ENCODE measurements at regions not wholly inside any gene's neighbourhood (a gene's known extent, or its start where the extent isn't known, plus 50 kb on each side); places are given as distances from the start of the nearest gene placed in this dataset.
"Not testable (repeated sequence)": the region's sequence is repeated elsewhere in the genome, so short reads cannot be mapped to it uniquely, and the experiment has no call there.

DNA sequence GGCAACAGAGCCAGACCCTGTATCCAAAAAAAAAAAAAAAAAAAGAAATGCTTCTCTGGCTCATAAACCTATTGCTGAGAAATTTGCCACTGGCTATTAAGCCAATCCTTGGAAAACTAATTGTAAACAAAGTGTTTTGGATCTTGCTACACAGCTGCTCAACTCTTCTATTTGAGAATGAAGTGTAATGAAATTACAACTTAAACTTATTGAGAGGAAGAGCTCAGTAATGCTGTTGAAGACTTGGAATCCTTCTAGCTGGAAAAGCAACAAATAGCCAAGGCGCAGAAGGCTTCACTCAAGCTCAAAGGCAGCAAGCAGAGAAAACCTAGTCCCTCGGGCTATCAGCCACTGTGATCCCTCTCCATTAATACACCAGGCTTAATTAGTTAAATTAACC, 99.6 kb upstream of the ZNF438 start:
- H3K27ac ChIP-seq: no peak overlapping the region
- TF ChIP-seq, protein P1, sequence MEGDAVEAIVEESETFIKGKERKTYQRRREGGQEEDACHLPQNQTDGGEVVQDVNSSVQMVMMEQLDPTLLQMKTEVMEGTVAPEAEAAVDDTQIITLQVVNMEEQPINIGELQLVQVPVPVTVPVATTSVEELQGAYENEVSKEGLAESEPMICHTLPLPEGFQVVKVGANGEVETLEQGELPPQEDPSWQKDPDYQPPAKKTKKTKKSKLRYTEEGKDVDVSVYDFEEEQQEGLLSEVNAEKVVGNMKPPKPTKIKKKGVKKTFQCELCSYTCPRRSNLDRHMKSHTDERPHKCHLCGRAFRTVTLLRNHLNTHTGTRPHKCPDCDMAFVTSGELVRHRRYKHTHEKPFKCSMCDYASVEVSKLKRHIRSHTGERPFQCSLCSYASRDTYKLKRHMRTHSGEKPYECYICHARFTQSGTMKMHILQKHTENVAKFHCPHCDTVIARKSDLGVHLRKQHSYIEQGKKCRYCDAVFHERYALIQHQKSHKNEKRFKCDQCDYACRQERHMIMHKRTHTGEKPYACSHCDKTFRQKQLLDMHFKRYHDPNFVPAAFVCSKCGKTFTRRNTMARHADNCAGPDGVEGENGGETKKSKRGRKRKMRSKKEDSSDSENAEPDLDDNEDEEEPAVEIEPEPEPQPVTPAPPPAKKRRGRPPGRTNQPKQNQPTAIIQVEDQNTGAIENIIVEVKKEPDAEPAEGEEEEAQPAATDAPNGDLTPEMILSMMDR (conservative IDR thresholded peaks at IDR 0.05): no peak
- TF ChIP-seq ZFX (IDR thresholded peaks at IDR 0.05): no peak

DNA sequence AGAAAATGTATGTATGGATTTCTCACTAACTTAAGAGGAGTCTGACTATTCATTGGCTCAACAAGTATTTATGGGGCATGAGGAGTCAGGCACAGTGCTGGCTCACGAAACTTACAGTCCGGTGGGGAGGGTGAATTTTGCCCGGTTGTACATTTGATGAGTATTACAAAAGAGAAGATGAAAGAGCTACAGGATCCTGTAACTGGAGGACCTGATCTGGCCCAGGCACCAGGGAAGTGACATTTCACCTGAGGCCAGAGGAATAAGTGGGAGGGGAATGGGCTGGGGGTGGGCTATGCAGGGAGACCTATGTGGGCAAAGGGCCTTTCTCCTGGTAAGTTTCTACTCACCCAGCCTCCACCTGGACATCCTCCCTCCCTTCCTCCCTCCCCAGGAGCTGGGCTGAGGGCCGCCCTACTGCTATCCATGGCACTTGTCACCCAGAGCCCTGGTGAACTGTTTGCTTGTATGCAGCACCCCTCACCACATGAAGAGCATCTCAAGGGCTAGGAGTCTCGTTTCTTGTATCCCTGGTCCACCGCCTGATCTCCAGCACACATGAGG, 101.1 kb upstream of the ZNF438 start:
- TF ChIP-seq, protein P1 (conservative IDR thresholded peaks at IDR 0.05): no peak
- H3K27ac ChIP-seq: no peak overlapping the region

DNA sequence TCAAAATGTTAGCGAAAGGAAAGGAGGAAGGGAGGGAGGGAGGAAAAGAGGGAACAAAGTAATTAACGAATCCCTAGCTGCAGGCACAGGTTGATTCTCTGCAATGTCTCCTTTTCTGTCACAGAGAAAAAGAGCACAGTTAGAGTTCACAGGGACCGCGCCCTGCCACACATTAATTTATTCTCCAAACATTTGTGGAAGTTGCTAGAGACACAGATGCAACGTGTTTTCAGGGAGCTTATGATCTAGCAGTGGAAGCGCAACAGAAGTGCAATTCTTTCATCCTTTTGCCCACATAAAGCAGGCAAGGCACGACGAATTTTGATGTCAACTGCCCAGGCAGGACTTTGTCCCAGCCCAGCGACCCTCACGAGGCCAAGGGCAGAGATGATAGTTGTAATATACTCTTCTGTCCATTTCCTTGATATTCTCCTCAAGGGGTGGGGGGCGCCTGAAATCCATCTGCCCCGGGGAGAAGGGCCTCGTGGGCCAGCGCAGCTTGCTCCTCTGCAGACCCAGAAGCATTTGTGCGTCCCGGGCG, 101.7 kb upstream of the ZNF438 start:
- no peak overlapping the region for H3K27ac ChIP-seq
- TF ChIP-seq, protein P1 (conservative IDR thresholded peaks at IDR 0.05): no peak
- TF ChIP-seq ZFX (IDR thresholded peaks at IDR 0.05): no peak

DNA sequence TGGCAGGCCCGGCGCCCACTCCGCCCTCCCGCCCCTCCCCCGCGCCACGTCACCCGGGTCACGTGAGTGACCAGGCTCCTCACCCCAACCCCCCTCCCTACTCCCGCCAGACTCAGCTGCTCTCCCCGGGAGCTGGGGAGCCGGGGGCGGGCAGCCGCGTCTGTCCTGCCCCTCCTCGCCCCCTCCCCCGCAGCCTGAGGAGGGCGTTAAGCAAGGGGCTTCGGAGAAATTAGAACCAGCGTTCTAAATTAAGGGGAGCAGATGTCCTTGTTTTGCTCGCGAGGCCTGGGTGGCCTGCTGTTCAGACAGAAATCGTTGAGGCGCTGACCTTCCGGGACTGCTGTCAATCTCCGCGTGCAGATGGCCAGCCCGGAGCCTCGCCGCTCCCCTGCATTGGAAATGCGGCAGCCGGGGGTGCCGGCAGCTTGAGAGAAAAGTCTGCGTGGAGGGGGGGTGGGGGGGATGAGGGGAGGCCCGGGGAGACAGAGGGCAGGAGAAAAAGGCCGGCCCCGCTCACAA, 102.2 kb upstream of the ZNF438 start:
- no peak overlapping the region for H3K27ac ChIP-seq
- TF ChIP-seq, protein P1 (conservative IDR thresholded peaks at IDR 0.05): no peak
- TF ChIP-seq ZFX (IDR thresholded peaks at IDR 0.05): no peak

DNA sequence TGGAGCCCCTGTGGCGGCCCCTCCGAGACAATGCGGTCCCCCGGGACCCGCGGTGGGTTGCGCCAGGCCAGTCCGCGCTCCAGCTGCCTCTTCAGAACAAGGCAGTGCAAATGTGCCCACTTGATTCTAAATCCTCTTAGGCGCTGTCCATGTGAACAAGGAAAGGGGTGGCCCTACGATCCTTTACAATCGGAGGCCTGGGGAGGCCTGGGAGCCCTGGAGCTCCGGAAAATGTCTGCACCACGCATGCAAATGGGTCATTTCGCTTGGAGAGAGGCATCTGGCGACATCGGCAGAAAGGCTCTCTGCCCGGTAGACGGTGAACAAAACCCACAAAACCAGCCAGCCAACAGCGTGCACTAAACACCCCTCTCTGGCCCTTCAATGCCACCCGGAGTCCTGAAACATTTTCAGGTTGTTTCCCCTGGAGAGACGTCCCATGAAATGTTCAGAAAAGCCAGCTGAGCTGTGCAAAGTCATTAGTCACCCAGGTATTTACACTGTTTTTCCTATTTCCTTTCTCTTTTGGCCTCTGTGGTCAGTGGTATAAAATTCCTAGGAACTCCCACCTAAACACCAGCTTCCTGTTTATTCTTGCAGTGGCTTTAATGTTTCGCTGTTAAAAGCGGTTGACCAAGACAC, 102.8 kb upstream of the ZNF438 start:
- H3K27ac ChIP-seq: no peak overlapping the region
- TF ChIP-seq, protein P1 (conservative IDR thresholded peaks at IDR 0.05): no peak
- TF ChIP-seq ZFX (IDR thresholded peaks at IDR 0.05): no peak

DNA sequence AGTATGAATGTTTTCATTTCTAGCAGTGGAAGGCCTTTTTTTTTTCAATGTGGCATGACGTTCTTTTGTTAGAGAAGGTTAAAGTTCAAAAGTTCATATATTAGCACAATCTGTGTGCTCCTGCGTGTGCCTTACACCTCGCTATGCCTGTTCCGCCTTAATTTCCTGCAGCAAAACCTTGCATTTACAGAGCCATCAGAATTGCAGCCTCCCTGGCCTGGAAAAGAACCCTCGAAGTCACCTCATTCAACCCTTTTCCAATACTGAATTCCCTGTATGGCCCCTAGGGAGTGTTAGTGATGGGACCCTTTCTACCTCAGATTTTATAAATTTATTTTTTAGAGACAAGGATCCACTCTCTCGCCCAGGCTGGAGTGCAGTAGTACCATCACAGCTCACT, 103.5 kb upstream of the ZNF438 start:
- TF ChIP-seq ZFX (IDR thresholded peaks at IDR 0.05): no peak
- TF ChIP-seq, protein P1 (conservative IDR thresholded peaks at IDR 0.05): no peak
- no peak overlapping the region for H3K27ac ChIP-seq

DNA sequence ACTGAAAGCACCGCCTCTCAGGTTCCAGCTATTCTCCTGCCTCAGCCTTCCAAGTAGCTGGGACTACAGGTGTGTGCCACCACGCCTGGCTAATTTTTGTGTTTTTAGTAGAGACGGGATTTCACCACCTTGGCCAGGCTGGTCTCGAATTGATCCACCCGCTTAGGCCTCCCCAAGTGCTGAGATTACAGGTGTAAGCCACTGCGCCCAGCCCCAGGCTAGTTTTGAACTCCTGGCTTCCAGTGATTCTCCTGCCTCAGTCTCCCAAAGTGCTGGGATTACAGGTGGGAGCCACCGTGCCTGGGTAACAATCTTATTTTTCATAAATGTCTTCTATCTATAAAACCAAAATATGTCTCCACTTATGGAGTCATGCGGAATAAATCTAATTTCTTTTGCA, 104.1 kb upstream of the ZNF438 start:
- H3K27ac ChIP-seq: not testable (repeated sequence)
